OCI-LY7 (cell line): ENCODE measurements at regions not wholly inside any gene's neighbourhood (a gene's known extent, or its start where the extent isn't known, plus 50 kb on each side); places are given as distances from the start of the nearest gene placed in this dataset.

Experiments
- EZH2phosphoT487 ChIP-seq: fragments of 200-600 bp; sonication (generic); IDR thresholded peaks from 2 replicates; pipeline ENCODE4 v1.6.1; 2018; ENCODE audit warnings: low read depth, borderline replicate concordance, mild to moderate bottlenecking, mixed run types, antibody characterized with exemption, low read length, moderate library complexity, mixed read lengths
- TF ChIP-seq, protein P1 (sequence below): fragments of 200-600 bp; sonication (generic); conservative IDR thresholded peaks from 2 replicates; pipeline ENCODE4 v1.5.1; 2014; ENCODE audit warnings: mild to moderate bottlenecking, antibody characterized with exemption, low read length, moderate library complexity, mixed read lengths

DNA sequence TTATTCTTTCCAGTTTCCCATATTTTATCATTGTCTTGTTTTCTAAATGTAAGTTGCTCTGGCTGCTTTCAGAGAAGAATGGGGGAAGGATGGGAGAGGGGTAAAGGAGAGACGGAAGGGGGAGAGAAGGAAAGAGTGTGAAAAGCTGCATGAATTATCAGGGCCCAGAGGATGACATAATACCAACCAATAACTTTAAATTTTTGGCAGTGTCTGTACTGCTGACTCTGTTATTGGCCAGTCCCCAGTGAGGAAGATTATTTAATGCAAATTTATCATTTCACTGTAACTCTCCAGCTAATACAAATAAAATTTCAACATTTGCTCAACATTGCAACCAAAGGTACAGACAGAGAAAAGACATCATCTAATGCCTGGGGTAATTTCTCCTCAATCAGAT, 551.7 kb upstream of the CFAP20DC start:
- TF ChIP-seq, protein P1, sequence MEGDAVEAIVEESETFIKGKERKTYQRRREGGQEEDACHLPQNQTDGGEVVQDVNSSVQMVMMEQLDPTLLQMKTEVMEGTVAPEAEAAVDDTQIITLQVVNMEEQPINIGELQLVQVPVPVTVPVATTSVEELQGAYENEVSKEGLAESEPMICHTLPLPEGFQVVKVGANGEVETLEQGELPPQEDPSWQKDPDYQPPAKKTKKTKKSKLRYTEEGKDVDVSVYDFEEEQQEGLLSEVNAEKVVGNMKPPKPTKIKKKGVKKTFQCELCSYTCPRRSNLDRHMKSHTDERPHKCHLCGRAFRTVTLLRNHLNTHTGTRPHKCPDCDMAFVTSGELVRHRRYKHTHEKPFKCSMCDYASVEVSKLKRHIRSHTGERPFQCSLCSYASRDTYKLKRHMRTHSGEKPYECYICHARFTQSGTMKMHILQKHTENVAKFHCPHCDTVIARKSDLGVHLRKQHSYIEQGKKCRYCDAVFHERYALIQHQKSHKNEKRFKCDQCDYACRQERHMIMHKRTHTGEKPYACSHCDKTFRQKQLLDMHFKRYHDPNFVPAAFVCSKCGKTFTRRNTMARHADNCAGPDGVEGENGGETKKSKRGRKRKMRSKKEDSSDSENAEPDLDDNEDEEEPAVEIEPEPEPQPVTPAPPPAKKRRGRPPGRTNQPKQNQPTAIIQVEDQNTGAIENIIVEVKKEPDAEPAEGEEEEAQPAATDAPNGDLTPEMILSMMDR, result no peak
- no peak for TF ChIP-seq EZH2phosphoT487
